Heart right ventricle (tissue), 16 donors: ENCODE measurements at regions not wholly inside any gene's neighbourhood (a gene's known extent, or its start where the extent isn't known, plus 50 kb on each side); places are given as distances from the start of the nearest gene placed in this dataset.

Source experiments
- ATAC-seq, 8 donors: fragments of 200-7000 bp; cut with Tn5 transposase; one replicate each; pipeline ENCODE4 v1.9.1; 2020; ENCODE audit warnings: mild to moderate bottlenecking in 8 of 8, moderate library complexity in 8 of 8, moderate number of reproducible peaks in 1 of 8
- DNase-seq, 2 donors: peaks; one replicate each; pipeline ENCODE4 v3.0.0-alpha.2; 2020
- H3K27ac ChIP-seq, 10 donors: fragments of 200-600 bp; sonication (generic) in 2 of 10; one replicate each; pipeline versions ENCODE4 v1.5.0 to v1.8.0; 2020 to 2022; ENCODE audit warnings: mild to moderate bottlenecking in 3 of 10
- H3K27me3 ChIP-seq, 7 donors: fragments of 200-600 bp; one replicate each; pipeline ENCODE4 v1.8.0; 2021 to 2022; ENCODE audit warnings: mild to moderate bottlenecking in 2 of 7
- H3K36me3 ChIP-seq, 9 donors: fragments of 200-600 bp; sonication (generic) in 1 of 9; one replicate each; pipeline versions ENCODE4 v1.5.0 to v1.8.0; 2020 to 2022; ENCODE audit warnings: mild to moderate bottlenecking in 2 of 9
- H3K4me1 ChIP-seq, 9 donors: fragments of 200-600 bp; sonication (generic) in 1 of 9; one replicate each; pipeline versions ENCODE4 v1.5.0 to v1.8.0; 2020 to 2022; ENCODE audit warnings: mild to moderate bottlenecking in 4 of 9
- H3K4me3 ChIP-seq, 10 donors: fragments of 200-600 bp; sonication (generic) in 2 of 10; one replicate each; pipeline versions ENCODE4 v1.5.0 to v1.8.0; 2020 to 2022; ENCODE audit warnings: mild to moderate bottlenecking in 7 of 10, moderate library complexity in 2 of 10
- H3K9me3 ChIP-seq, 11 donors: fragments of 200-600 bp in 10 of 11; sonication (generic) in 2 of 11; one replicate each; pipeline versions ENCODE4 v1.5.0 to v1.8.0; 2013 to 2022; ENCODE audit warnings: mild to moderate bottlenecking in 2 of 11, control low read depth in 1 of 11, moderate library complexity in 1 of 11
- WGBS, 2 donors: extraction: QIAGEN DNeasy Blood & Tissue Kit; methylation state at CpG; one replicate each; pipeline ENCODE4 v1.1.7; 2013; ENCODE audit warnings: inconsistent platforms in 1 of 2; 5-methylcytosine and 5-hydroxymethylcytosine counted together
- intact Hi-C, 10 donors: fragments of 100-400 bp; cut with DNase I; formaldehyde crosslinking; loops; one replicate each; pipeline versions ENCODE4 v1.11.1 to v1.14.2; 2022
- TF ChIP-seq, protein P1 (sequence below), 9 donors: fragments of 200-600 bp; sonication (generic) in 2 of 9; IDR thresholded peaks; one replicate each; pipeline versions ENCODE4 v1.5.0 to v1.8.0; 2021 to 2022; ENCODE audit warnings: antibody characterized with exemption in 9 of 9, mild to moderate bottlenecking in 5 of 9, moderate library complexity in 1 of 9
- donor health status: Arrhythmogenic right ventricular cardiomyopathy.
- donor health status: ischemic (EF 13 %, LVEDD 7.1; RV severe dilation, severe dysfunction).
- donor health status: healthy with polysubstance abuse.
- donor health status: DM: no; HTN: yes; CAD: no.
- donor health status: DM: no; HTN: no; CAD: no.
- donor health status: ischemic (EF 25% LVEDD 6.9; RV normal size, moderate dysfunction).
- donor health status: ischemic (EF 25% LVEDD 5.7; RV mildly dilated, moderate dysfunction).
- donor health status: healthy.
- donor health status: DM: yes; HTN: yes; CAD: no.
- donor health status: Ischemic cardiomyopathy.
- donor health status: ischemic (EF 35%, LVEDD 5.7; RV mildly dilated, moderate dysfunction).
- donor health status: nonischemic (EF 11% LVEDD 7.7; RV severe dilation, severe dysfunction).
- donor health status: DM: yes; HTN: yes; CAD: no.
- donor health status: PGD.
- donor health status: ischemic (EF 29% LVEDD 5.4; RV normal size, mild dysfunction).
- donor health status: nonischemic (EF 23%, LVEDD 6.1; RV moderate dilation, normal function).

DNA sequence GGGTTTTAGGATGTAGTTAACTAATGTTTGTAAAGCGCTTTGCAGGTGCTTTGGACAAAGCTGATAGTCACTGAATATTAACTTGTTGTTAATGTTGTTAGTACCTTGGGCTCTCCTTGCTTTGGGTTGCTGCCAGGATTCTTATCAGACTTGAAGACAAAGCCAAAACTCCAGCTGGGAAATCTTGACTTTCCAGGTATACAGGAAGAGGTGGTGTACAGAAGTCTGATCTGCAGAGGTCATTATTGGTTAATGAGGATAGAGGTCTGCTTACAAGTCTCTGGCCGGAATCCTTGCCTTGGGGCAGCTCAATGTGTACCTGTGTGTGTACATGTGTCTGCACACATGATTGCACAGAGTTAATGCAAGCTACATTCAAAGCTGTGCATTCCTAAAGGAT, 96.0 kb upstream of the POU3F1 start:
- H3K27me3 ChIP-seq: peaks cover 0 to 59% (median 35%) of the 10 kb centered on the region in 7 donors
- WGBS, 2 donors: 79% methylated on average over 2 of the region's 2 CpGs

DNA sequence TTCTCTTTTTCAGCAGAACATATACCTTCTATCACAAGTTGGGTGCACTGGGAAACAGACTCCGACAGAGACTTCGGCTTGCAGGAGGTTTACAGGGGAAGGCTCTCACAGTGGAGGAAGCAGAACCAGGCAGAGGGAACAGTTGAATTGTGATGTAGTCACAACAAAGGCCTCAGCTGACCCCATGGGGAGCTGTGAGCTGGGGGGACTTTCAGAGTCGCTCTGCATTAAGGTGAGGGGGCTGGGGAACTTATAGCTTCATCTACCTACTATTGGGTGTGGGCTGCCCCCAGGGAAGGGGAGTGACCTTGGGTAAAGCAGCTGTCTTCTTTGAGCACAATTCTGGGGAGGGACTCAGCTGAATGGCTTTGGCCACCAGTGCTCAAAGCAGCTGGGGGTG, 94.9 kb upstream of the POU3F1 start:
- DNase-seq (no peak), ATAC-seq (no peak)
- TF ChIP-seq, protein P1, sequence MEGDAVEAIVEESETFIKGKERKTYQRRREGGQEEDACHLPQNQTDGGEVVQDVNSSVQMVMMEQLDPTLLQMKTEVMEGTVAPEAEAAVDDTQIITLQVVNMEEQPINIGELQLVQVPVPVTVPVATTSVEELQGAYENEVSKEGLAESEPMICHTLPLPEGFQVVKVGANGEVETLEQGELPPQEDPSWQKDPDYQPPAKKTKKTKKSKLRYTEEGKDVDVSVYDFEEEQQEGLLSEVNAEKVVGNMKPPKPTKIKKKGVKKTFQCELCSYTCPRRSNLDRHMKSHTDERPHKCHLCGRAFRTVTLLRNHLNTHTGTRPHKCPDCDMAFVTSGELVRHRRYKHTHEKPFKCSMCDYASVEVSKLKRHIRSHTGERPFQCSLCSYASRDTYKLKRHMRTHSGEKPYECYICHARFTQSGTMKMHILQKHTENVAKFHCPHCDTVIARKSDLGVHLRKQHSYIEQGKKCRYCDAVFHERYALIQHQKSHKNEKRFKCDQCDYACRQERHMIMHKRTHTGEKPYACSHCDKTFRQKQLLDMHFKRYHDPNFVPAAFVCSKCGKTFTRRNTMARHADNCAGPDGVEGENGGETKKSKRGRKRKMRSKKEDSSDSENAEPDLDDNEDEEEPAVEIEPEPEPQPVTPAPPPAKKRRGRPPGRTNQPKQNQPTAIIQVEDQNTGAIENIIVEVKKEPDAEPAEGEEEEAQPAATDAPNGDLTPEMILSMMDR (IDR thresholded peaks at IDR 0.05): no peak
- peaks cover 0 to 70% (median 46%) of the 10 kb centered on the region in 7 donors for H3K27me3 ChIP-seq
- intact Hi-C loops: no loop called here
- H3K4me1 ChIP-seq: peaks cover 0 to 25% (median 9%) of the 10 kb centered on the region in 9 donors
- 40 to 45% methylated on average over 3 of the region's 3 CpGs for WGBS, 2 donors
- no peak overlapping the region for H3K4me3 ChIP-seq
- H3K9me3 ChIP-seq: peaks cover 0 to 17% (median 7%) of the 10 kb centered on the region in 11 donors
- H3K27ac ChIP-seq: no peak overlapping the region
- H3K36me3 ChIP-seq: no peaks in the 10 kb centered on the region

More for the DNA sequence above, 96.0 kb upstream of the POU3F1 start:
- Histone ChIP-seq H3K9me3 (peaks cover 0 to 24% (median 7%) of the 10 kb centered on the region in 11 donors), H3K4me1 (peaks cover 0 to 25% (median 9%) of the 10 kb centered on the region in 9 donors), H3K4me3 (no peak overlapping the region), H3K27ac (no peak overlapping the region), H3K36me3 (no peaks in the 10 kb centered on the region)
- intact Hi-C loops: no loop called here
- TF ChIP-seq, protein P1 (IDR thresholded peaks at IDR 0.05): no peak
- ATAC-seq: no peak
- no peak for DNase-seq

DNA sequence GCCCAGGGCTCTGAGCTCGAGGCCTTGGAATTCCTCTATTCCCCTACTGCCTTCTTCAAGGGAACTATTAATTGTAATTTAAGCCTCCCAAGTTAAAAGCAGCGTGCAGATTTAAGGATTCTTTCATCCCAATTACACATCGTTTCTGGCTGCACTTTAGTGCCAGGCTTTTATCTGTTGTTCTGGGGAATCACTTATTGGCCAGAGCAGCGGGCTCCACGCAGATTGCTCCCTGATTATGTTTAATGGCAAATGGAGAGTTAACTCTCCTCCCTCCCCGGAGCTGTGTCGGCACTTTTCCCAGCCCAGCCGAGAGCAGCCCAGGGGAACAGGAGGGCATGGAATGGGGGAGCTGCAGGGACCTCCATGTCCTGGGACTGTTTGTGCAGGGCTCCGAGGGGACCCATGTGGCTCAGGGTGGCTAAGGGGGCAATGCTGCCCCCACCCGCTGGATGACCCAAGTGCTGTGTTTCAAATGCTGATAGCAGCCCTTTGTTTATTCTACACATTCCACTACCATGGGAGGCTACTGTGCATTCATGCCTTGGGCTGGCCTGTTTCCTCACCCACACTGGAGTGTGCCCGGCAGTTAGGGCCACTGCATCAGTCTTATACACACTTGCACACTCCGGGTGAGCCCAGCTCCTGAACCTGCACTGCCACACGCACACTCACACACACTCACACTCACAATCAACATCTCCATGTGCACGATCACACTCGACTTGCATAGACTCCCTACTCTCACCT, 93.3 kb upstream of the POU3F1 start:
- intact Hi-C loops: loop anchor here in 1 of 10 donors (5.0 kb wide), 1 partner anchor 93 kb away; the partner anchor contains the start of gene POU3F1
- peaks cover 0 to 86% (median 62%) of the 10 kb centered on the region in 7 donors for H3K27me3 ChIP-seq

DNA sequence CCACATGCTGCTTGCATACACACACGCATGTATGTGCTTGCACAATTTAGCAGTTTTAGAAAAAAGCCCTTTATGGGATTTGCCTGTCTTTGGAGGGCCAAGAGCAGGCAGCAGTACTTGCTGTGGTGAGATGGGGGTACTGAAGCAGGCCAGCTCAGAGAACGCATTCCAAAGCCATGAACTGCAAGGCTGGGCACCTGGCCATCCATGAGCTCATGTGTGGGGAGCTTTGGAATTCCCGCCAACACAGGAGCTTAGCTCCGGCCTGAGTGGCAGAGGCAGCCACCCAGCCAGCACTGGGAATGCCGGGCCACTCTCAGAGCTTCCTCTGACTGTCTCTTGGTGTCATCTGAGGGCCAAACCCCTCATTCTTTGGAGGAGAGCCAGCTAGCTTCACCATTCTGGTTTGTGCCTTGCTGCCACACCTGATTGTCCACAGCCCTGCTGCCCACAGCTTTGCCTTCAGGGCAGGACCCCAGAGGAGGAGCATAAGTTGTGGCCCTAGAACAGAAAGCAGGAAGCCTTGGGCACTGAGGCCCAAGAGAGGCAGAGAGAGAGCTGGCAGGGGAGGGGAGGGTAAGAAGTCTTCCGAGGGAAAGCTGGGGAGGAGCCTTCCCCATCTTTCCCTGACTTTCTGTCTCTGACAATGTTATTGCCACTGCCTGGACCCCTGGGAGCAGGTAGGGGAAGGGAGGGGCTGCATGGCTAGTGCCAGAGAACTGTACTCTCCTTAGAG, 92.1 kb upstream of the POU3F1 start:
- H3K36me3 ChIP-seq: no peaks in the 10 kb centered on the region
- H3K27me3 ChIP-seq: peaks cover 0 to 91% (median 61%) of the 10 kb centered on the region in 7 donors
- H3K27ac ChIP-seq: peak overlapping the region in 5 of 10 donors; percentile 24 to 58 (median 41)
- no peak overlapping the region for H3K4me3 ChIP-seq
- 19 to 23% methylated on average over 6 of the region's 6 CpGs for WGBS, 2 donors
- H3K4me1 ChIP-seq: peaks cover 0 to 32% (median 14%) of the 10 kb centered on the region in 9 donors
- peak; percentile 80 to 86 for DNase-seq
- TF ChIP-seq, protein P1 (IDR thresholded peaks at IDR 0.05): peak in 4 of 9 donors; percentile 12 to 46 (median 30)
- ATAC-seq: peak; percentile 91 to 99 (median 95)
- intact Hi-C loops: loop anchor here in 1 of 10 donors (5.0 kb wide), 1 partner anchor 91 kb away; the partner anchor contains the start of gene POU3F1
- no peaks in the 10 kb centered on the region for H3K9me3 ChIP-seq

More for the DNA sequence above, 93.3 kb upstream of the POU3F1 start:
- peaks cover 0 to 2% (median 0%) of the 10 kb centered on the region in 11 donors for H3K9me3 ChIP-seq
- no peak overlapping the region for H3K27ac ChIP-seq
- TF ChIP-seq, protein P1 (IDR thresholded peaks at IDR 0.05): no peak
- 35 to 37% methylated on average over 15 of the region's 15 CpGs for WGBS, 2 donors
- DNase-seq: no peak
- H3K36me3 ChIP-seq: no peaks in the 10 kb centered on the region
- H3K4me3 ChIP-seq: no peak overlapping the region
- ATAC-seq: no peak
- peaks cover 0 to 25% (median 9%) of the 10 kb centered on the region in 9 donors for H3K4me1 ChIP-seq
